SK-N-SH (cell line): ENCODE measurements at regions not wholly inside any gene's neighbourhood (a gene's known extent, or its start where the extent isn't known, plus 50 kb on each side); places are given as distances from the start of the nearest gene placed in this dataset.
A peak's percentile ranks its signal among the peaks of the same experiment; 100 is the strongest.

Source experiments
- CTCF ChIA-PET: fragments of 300-600, 350-600 bp; formaldehyde crosslinking; extraction: SDS; loops from one replicate; lab custom pipeline; 2021; lab: Yijun Ruan, JAX
- POLR2A ChIA-PET: fragments of 350-600 bp; sonication (Branson Sonifier 250); formaldehyde crosslinking; extraction: SDS; loops from one replicate; lab custom pipeline; 2020; ENCODE audit warnings: antibody characterized with exemption, inconsistent platforms; lab: Yijun Ruan, JAX
- DNase-seq: peaks from one replicate; pipeline ENCODE4 v3.0.0; 2012
- H2AFZ ChIP-seq: fragments of 200-600 bp; sonication (generic); 2 replicates; pipeline ENCODE4 v1.8.1; 2016; ENCODE audit warnings: antibody characterized with exemption, mild to moderate bottlenecking, low read depth
- H3F3A ChIP-seq: fragments of 200-600 bp; sonication (generic); replicated peaks from 2 replicates; pipeline ENCODE3; 2016; ENCODE audit warnings: antibody characterized with exemption, mild to moderate bottlenecking; ENCODE audit not compliant: insufficient read depth
- H3K27ac ChIP-seq, 2 experiments: fragments of 200-500 bp in 1 of 2; fragments of 200-600 bp in 1 of 2; sonication (Bioruptor generic) in 1 of 2; sonication (generic), shearing (Covaris generic) in 1 of 2; 2 replicates each; pipeline versions ENCODE4 v1.5.1 to v1.6.1; 2014 to 2016; ENCODE audit warnings: low read depth in 2 of 2, inconsistent platforms in 1 of 2, low read length in 1 of 2, mild to moderate bottlenecking in 1 of 2, mixed read lengths in 1 of 2
- H3K27me3 ChIP-seq: fragments of 200-600 bp; sonication (generic), shearing (Covaris generic); 2 replicates; pipeline ENCODE4 v1.6.1; 2016; ENCODE audit warnings: mixed run types; ENCODE audit not compliant: insufficient read depth
- H3K36me3 ChIP-seq, 2 experiments: fragments of 200-500 bp in 1 of 2; fragments of 200-600 bp in 1 of 2; sonication (Bioruptor generic) in 1 of 2; sonication (generic) in 1 of 2; replicated peaks in 1 of 2; 2 replicates each; pipeline versions ENCODE3 to v1.5.1; 2014 to 2016; ENCODE audit warnings: low read length in 1 of 2, mild to moderate bottlenecking in 1 of 2; ENCODE audit not compliant: insufficient read depth in 2 of 2, control insufficient read depth in 1 of 2
- H3K4me1 ChIP-seq, 2 experiments: fragments of 200-500 bp in 1 of 2; fragments of 200-600 bp in 1 of 2; sonication (Bioruptor generic) in 1 of 2; sonication (generic), shearing (Covaris generic) in 1 of 2; 2 replicates each; pipeline versions ENCODE4 v1.5.1 to v1.6.1; 2014 to 2016; ENCODE audit warnings: low read depth in 1 of 2, low read length in 1 of 2, mixed run types in 1 of 2; ENCODE audit not compliant: insufficient read depth in 2 of 2, control insufficient read depth in 1 of 2
- H3K4me2 ChIP-seq: fragments of 200-600 bp; sonication (generic), shearing (Covaris generic); 2 replicates; pipeline ENCODE4 v1.6.1; 2017; ENCODE audit warnings: mixed run types
- H3K4me3 ChIP-seq, 2 experiments: fragments of 200-500 bp in 1 of 2; fragments of 200-600 bp in 1 of 2; sonication (Bioruptor generic) in 1 of 2; sonication (generic), shearing (Covaris generic) in 1 of 2; 2 replicates each; pipeline versions ENCODE4 v1.5.1 to v1.8.1; 2014 to 2016; ENCODE audit warnings: low read depth in 2 of 2, inconsistent platforms in 1 of 2, low read length in 1 of 2, mild to moderate bottlenecking in 1 of 2, mixed read lengths in 1 of 2, moderate library complexity in 1 of 2
- H3K79me2 ChIP-seq: fragments of 200-600 bp; sonication (generic); 2 replicates; pipeline ENCODE4 v1.8.1; 2017; ENCODE audit warnings: mild to moderate bottlenecking; ENCODE audit not compliant: insufficient read depth
- H3K9ac ChIP-seq: fragments of 200-600 bp; sonication (generic); 2 replicates; pipeline ENCODE4 v1.6.1; 2017; ENCODE audit warnings: mixed run types
- H3K9me2 ChIP-seq: fragments of 200-600 bp; sonication (generic); 2 replicates; pipeline ENCODE4 v1.6.1; 2017; ENCODE audit warnings: mixed run types
- H3K9me3 ChIP-seq: fragments of 200-600 bp; sonication (generic); 2 replicates; pipeline ENCODE4 v1.6.1; 2017; ENCODE audit warnings: mixed run types, mild to moderate bottlenecking, moderate library complexity
- H4K20me1 ChIP-seq: fragments of 200-600 bp; sonication (generic); 2 replicates; pipeline ENCODE4 v1.6.1; 2017; ENCODE audit warnings: mild to moderate bottlenecking, mixed run types; ENCODE audit not compliant: insufficient read depth
- CHD2 ChIP-seq: fragments of 150-350 bp; IDR thresholded peaks from 2 replicates; pipeline ENCODE4 v1.6.1; 2018; ENCODE audit warnings: low read length; ENCODE audit not compliant: partially characterized antibody
- EP300 ChIP-seq, 2 experiments: IDR thresholded peaks; 2 replicates each; pipeline versions ENCODE4 v1.4.0 to v1.6.1; 2012; ENCODE audit warnings: borderline replicate concordance in 1 of 2, low read depth in 1 of 2, low read length in 1 of 2
- FOSL2 ChIP-seq: IDR thresholded peaks from 2 replicates; pipeline ENCODE4 v1.4.0; 2012; ENCODE audit warnings: low read depth, mild to moderate bottlenecking, moderate library complexity, borderline replicate concordance
- FOXJ3 ChIP-seq: sonication (generic); formaldehyde crosslinking; IDR thresholded peaks from 2 replicates; pipeline ENCODE4 v1.5.1; 2020; ENCODE audit warnings: mild to moderate bottlenecking, missing genetic modification reagents
- FOXM1 ChIP-seq: IDR thresholded peaks from 2 replicates; pipeline ENCODE4 v1.4.0; 2012; ENCODE audit warnings: low read depth, mild to moderate bottlenecking
- GABPA ChIP-seq: IDR thresholded peaks from 2 replicates; pipeline ENCODE4 v1.4.0; 2012; ENCODE audit warnings: low read depth, mild to moderate bottlenecking
- GATA2 ChIP-seq: sonication (generic); formaldehyde crosslinking; IDR thresholded peaks from 2 replicates; pipeline ENCODE4 v1.5.0; 2020; ENCODE audit warnings: mild to moderate bottlenecking, missing genetic modification reagents
- IRF3 ChIP-seq: fragments of 150-350 bp; IDR thresholded peaks from 2 replicates; pipeline ENCODE4 v1.6.1; 2016; ENCODE audit warnings: mild to moderate bottlenecking, low read depth, low read length
- JUND ChIP-seq: IDR thresholded peaks from 2 replicates; pipeline ENCODE4 v1.4.0; 2012
- MAX ChIP-seq: IDR thresholded peaks from 2 replicates; pipeline ENCODE4 v1.4.0; 2012; ENCODE audit warnings: low read depth
- MXI1 ChIP-seq: IDR thresholded peaks from 2 replicates; pipeline ENCODE4 v1.6.1; 2012; ENCODE audit warnings: mild to moderate bottlenecking, low read depth, low read length, improper control_type of control experiment
- POLR2AphosphoS5 ChIP-seq: IDR thresholded peaks from 2 replicates; pipeline ENCODE4 v1.6.1; 2012; ENCODE audit warnings: low read depth, low read length
- RAD21 ChIP-seq: IDR thresholded peaks from 2 replicates; pipeline ENCODE4 v1.6.1; 2012; ENCODE audit warnings: mild to moderate bottlenecking, low read length
- RCOR1 ChIP-seq: fragments of 150-350 bp; IDR thresholded peaks from 2 replicates; pipeline ENCODE4 v1.6.1; 2017; ENCODE audit warnings: antibody characterized with exemption, low read length
- RXRA ChIP-seq: IDR thresholded peaks from 2 replicates; pipeline ENCODE4 v1.4.0; 2012; ENCODE audit warnings: low read depth, mild to moderate bottlenecking, borderline replicate concordance
- TEAD4 ChIP-seq: IDR thresholded peaks from 2 replicates; pipeline ENCODE4 v1.4.0; 2012; ENCODE audit warnings: mild to moderate bottlenecking, borderline replicate concordance; ENCODE audit not compliant: insufficient read depth
- USF2 ChIP-seq: fragments of 150-350 bp; IDR thresholded peaks from 2 replicates; pipeline ENCODE4 v1.6.1; 2017; ENCODE audit warnings: antibody characterized with exemption, low read length, low read depth, borderline replicate concordance
- WGBS: methylation state at CpG from one replicate; pipeline ENCODE4 v1.1.6; 2017; ENCODE audit warnings: low lambda C conversion rate; 5-methylcytosine and 5-hydroxymethylcytosine counted together

GRCh38 chr10:28905371-28905770, 228.1 kb downstream of the BAMBI start (continued):
- TF ChIP-seq IRF3 (no peak), USF2 (no peak), MAX (no peak), CHD2 (no peak), FOSL2 (no peak)

GRCh38 chr10:28906011-28906411, 228.7 kb downstream of the BAMBI start:
- peak; percentile 62 for DNase-seq
- Histone ChIP-seq H2AFZ (peak overlapping the region; percentile 79; the same call in 1 of the 2 replicates), H3K9ac (peak overlapping the region; percentile 10; the same call in 1 of the 2 replicates), H3K4me2 (0 out of 2 replicates have a peak overlapping the region, but pooled peaks have one; percentile 10), H3K9me2 (no peaks in the 10 kb centered on the region), H3K27ac (no peak overlapping the region), H3K9me3 (no peaks in the 10 kb centered on the region), H3K4me3 (no peak overlapping the region; a peak in 1 of 4 replicates), H3K36me3 (no peaks in the 10 kb centered on the region), H3K79me2 (no peaks in the 10 kb centered on the region), H3K4me1 (peaks cover 9 to 14% of the 10 kb centered on the region in 2 experiments; a peak in 3 of 4 replicates), H3F3A (peaks cover 26% of the 10 kb centered on the region), H3K27me3 (no peaks in the 10 kb centered on the region), H4K20me1 (no peaks in the 10 kb centered on the region)
- whole genome bisulfite sequencing: 49% methylated on average over 11 of the region's 11 CpGs
- ChIA-PET CTCF (no interaction called here), POLR2A (no interaction called here)
- TF ChIP-seq GATA2 (CRISPR knock-in tag) (peak; percentile 57), POLR2AphosphoS5 (no peak), JUND (no peak), RCOR1 (peak; percentile 61; the same call in 1 of the 2 replicates), IRF3 (no peak), GABPA (no peak), MXI1 (no peak), FOXM1 (no peak), EP300 (IDR thresholded peaks at IDR 0.05; ENCODE audit: borderline replicate concordance in 1 of 2, low read depth in 1 of 2, low read length in 1 of 2) (peak in 1 of 2 experiments; percentile 61; a peak in 1 of 4 replicates), TEAD4 (no peak), RXRA (no peak), FOXJ3 (CRISPR knock-in tag) (peak; percentile 50; the same call in 1 of the 2 replicates), RAD21 (0 out of 2 replicates have a peak, but pooled peaks have one; percentile 11)
